Activated CD4-positive, alpha-beta T cell treated with anti-CD3 and anti-CD28 coated beads for 36 hours (primary cell): ENCODE measurements at regions not wholly inside any gene's neighbourhood (a gene's known extent, or its start where the extent isn't known, plus 50 kb on each side); places are given as distances from the start of the nearest gene placed in this dataset.

ENCODE experiments used
- ATAC-seq: fragments of 200-7000 bp; cut with Tn5 transposase; one replicate; pipeline ENCODE4 v1.10.0; 2021; ENCODE audit warnings: mild to moderate bottlenecking, moderate library complexity
- CTCF ChIA-PET: fragments of 350-600 bp; sonication (Branson Sonifier 250); formaldehyde crosslinking; loops from one replicate; lab custom pipeline; 2021; ENCODE audit warnings: antibody characterized with exemption; lab: Charles Lee
- POLR2A ChIA-PET: fragments of 350-600 bp; sonication (Branson Sonifier 250); formaldehyde crosslinking; loops from one replicate; lab custom pipeline; 2021; ENCODE audit warnings: antibody characterized with exemption, inconsistent platforms; lab: Charles Lee
- DNase-seq: peaks from one replicate; pipeline ENCODE4 v3.0.0-alpha.2; 2020
- H3K27ac Mint-ChIP-seq: one replicate; pipeline ENCODE4 v1.8.0; 2021; ENCODE audit warnings: mixed read lengths
- H3K27me3 Mint-ChIP-seq: one replicate; pipeline ENCODE4 v1.8.0; 2021; ENCODE audit warnings: mixed read lengths
- H3K36me3 Mint-ChIP-seq: one replicate; pipeline ENCODE4 v1.8.0; 2021; ENCODE audit warnings: low read depth, mixed read lengths
- H3K4me1 Mint-ChIP-seq: one replicate; pipeline ENCODE4 v1.8.0; 2021; ENCODE audit warnings: mixed read lengths
- H3K4me3 Mint-ChIP-seq: one replicate; pipeline ENCODE4 v1.8.0; 2021; ENCODE audit warnings: mild to moderate bottlenecking, moderate library complexity, mixed read lengths
- H3K9me3 Mint-ChIP-seq: one replicate; pipeline ENCODE4 v1.8.0; 2021; ENCODE audit warnings: low read depth, mixed read lengths
- intact Hi-C, 2 experiments: fragments of 100-400 bp; cut with DNase I in 1 of 2; cut with micrococcal nuclease in 1 of 2; formaldehyde crosslinking; loops; one replicate each; pipeline versions ENCODE4 v1.14.2 to v1.15.1; 2022 to 2024; cut with DNase I, micrococcal nuclease

DNA sequence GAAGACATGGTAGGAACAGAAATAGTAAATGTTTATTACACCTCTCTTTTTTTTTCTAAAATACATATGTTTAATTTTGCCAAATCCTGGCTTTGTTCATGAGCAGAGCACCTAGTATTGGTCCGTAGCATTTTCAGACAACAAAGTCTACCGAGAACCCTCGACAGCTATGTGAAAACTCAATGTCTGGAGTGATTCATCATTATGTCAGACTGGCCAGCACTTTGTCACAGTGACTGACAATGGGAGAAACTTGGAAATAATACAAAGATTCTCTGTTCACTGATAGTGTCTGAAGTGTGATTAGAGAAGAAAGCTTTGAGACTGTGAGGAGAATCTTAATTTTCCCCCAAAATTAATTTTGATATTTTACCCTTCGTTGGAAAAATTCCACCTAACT lies 143.0 kb downstream of the HNMT start:
- Mint-ChIP-seq H3K4me1 (no peaks in the 10 kb centered on the region), H3K9me3 (no peaks in the 10 kb centered on the region), H3K4me3 (no peak overlapping the region), H3K27ac (no peak overlapping the region), H3K36me3 (no peaks in the 10 kb centered on the region), H3K27me3 (no peaks in the 10 kb centered on the region)
- ATAC-seq (no peak), DNase-seq (no peak)
- intact Hi-C loops = no loop called here
- ChIA-PET POLR2A (no interaction called here), CTCF (interaction anchor here (0.7 kb wide), 1 partner anchor 399 kb away, joined by 3 read pairs; no protein-coding TSS in a partner anchor)

DNA sequence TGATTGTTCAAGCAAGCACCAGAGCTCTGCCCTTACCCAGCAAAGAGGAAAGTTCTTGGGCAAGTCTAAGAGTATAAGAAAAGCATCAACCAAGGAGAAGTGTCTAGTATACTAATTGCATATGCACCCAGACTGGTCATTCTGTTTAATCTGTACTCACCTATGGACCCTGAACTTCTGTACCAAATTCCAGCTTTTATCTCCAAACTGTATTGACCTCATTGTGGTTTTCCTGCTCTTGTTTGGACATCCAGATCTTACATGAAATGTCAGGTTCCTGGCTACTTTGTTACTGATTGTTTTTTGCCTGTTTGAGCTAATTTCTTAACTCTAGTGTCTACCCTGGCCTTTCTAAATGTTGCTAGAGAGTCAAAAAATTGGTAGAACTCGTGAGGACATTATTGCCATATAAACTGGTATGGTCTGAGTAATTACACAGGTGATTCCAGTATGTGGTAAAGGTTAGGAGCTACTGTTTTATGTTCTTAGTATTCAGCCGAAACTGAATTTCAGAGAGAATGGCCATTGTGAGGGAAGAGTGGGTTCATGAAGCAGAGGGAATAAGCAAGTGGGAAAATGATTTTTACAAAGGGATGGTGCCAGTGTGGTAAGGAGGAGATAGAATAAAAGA lies 146.3 kb downstream of the HNMT start:
- H3K36me3 Mint-ChIP-seq = no peaks in the 10 kb centered on the region
- H3K27me3 Mint-ChIP-seq = no peaks in the 10 kb centered on the region
- no peaks in the 10 kb centered on the region for H3K4me1 Mint-ChIP-seq
- no peak overlapping the region for H3K4me3 Mint-ChIP-seq
- DNase-seq (no peak), ATAC-seq (no peak)
- ChIA-PET CTCF (no interaction called here), POLR2A (no interaction called here)
- intact Hi-C loops = no loop called here
- no peak overlapping the region for H3K27ac Mint-ChIP-seq
- H3K9me3 Mint-ChIP-seq = no peaks in the 10 kb centered on the region

DNA sequence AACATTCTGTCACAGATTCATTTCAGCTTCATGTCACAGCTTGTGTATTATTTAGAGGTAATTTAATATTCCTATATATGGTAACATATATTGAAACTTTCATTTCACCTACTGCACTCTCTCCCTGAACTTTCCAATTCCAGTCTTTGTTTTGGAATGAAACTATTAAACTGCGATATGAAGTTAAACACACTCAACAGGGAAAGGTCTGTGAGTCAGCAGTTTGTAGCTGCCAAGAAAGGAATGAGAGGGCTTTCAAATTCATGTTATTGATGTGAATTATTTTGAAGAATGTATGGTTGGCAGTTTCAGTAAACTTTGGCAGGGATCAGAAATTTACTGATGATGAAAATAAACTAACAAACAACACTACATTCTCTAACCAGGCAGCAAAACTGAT lies 148.3 kb downstream of the HNMT start:
- Mint-ChIP-seq H3K4me1 (no peaks in the 10 kb centered on the region), H3K27ac (no peak overlapping the region), H3K36me3 (no peaks in the 10 kb centered on the region), H3K27me3 (no peaks in the 10 kb centered on the region), H3K9me3 (no peaks in the 10 kb centered on the region), H3K4me3 (no peak overlapping the region)
- DNase-seq (no peak), ATAC-seq (no peak)
- ChIA-PET CTCF (no interaction called here), POLR2A (no interaction called here)
- intact Hi-C loops = no loop called here

DNA sequence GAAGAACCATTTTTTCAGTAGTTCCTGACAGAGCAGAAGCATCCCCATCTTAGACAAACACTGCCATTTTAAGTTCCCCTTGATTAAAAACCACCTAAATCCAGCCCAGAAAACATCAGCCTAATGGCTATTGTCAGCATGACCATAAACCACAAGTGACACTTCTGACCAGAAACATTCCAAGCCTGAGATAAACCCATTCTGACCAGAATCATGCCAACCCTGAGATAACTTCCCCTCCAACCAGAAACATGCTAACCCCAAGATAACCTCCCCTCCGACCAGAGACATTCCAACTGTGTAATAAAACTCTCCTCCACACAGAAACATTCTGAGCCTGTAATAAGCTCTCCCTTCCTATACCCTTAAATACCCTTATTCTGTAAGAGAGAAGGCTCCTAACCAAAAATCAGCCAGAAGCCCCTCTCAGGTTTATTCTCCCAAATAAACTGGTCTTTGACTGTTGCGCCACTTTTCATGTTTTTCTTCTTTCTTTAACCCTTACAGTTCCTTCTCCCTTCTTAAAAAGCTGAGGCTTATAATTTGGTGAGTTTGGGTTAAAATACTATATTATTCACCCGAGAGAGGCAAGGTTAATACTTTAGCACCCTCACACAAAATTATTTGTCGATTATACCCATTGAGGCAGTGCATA lies 149.7 kb downstream of the HNMT start:
- no peak overlapping the region for H3K4me3 Mint-ChIP-seq
- intact Hi-C loops = no loop called here
- DNase-seq = no peak
- CTCF ChIA-PET = no interaction called here
- H3K9me3 Mint-ChIP-seq = no peaks in the 10 kb centered on the region
- POLR2A ChIA-PET = no interaction called here
- H3K27me3 Mint-ChIP-seq = no peaks in the 10 kb centered on the region
- H3K4me1 Mint-ChIP-seq = no peaks in the 10 kb centered on the region
- no peak overlapping the region for H3K27ac Mint-ChIP-seq
- no peak for ATAC-seq
- no peaks in the 10 kb centered on the region for H3K36me3 Mint-ChIP-seq

DNA sequence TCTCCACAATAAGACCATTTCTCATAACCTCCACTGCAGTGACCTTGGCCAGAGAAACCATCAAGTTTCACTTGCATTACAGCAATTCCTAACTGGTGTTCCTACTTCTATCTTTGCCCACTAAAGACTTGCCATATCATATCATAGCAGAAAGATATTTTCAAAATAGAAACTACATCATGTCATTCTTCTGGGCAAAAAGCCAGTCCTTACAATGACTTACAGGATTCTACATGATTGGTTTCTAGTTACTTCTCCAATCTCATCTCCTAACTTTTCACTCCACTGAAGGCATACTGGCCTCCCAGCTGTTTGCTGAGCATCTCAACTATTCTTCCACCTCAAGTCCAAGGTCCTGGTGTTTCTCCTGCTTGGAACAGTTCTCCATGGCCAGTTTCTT lies 151.4 kb downstream of the HNMT start:
- Mint-ChIP-seq H3K27me3 (no peaks in the 10 kb centered on the region), H3K36me3 (no peaks in the 10 kb centered on the region), H3K4me1 (no peaks in the 10 kb centered on the region), H3K9me3 (no peaks in the 10 kb centered on the region), H3K27ac (no peak overlapping the region), H3K4me3 (no peak overlapping the region)
- ATAC-seq = no peak
- ChIA-PET CTCF (interaction anchor here (0.6 kb wide), 1 partner anchor 420 kb away, joined by 3 read pairs; no protein-coding TSS in a partner anchor), POLR2A (no interaction called here)
- DNase-seq = no peak
- intact Hi-C loops = no loop called here

DNA sequence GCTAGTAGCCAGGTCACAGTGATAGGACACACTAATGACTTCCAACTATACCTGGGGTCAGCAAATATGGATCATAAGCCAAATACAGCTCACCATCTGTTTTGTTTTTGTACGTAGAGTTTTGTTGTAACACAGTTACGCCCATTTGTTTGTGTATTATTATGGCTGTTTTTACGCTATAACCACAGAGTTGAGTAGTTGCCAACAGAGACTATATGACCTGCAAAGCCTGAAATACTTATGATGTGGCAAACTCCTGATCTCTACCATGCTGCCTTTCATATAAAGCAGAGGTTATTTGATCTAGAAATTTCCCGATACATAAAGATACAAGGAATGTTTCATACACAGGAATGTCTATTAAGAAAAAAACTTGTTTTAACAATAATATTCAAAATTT lies 152.2 kb downstream of the HNMT start:
- no peaks in the 10 kb centered on the region for H3K27me3 Mint-ChIP-seq
- no peaks in the 10 kb centered on the region for H3K4me1 Mint-ChIP-seq
- intact Hi-C loops = no loop called here
- no peak for DNase-seq
- no peak overlapping the region for H3K4me3 Mint-ChIP-seq
- CTCF ChIA-PET = interaction anchor here (0.6 kb wide), 1 partner anchor 419 kb away, joined by 3 read pairs; no protein-coding TSS in a partner anchor
- H3K9me3 Mint-ChIP-seq = no peaks in the 10 kb centered on the region
- POLR2A ChIA-PET = no interaction called here
- H3K27ac Mint-ChIP-seq = no peak overlapping the region
- ATAC-seq = no peak
- no peaks in the 10 kb centered on the region for H3K36me3 Mint-ChIP-seq

DNA sequence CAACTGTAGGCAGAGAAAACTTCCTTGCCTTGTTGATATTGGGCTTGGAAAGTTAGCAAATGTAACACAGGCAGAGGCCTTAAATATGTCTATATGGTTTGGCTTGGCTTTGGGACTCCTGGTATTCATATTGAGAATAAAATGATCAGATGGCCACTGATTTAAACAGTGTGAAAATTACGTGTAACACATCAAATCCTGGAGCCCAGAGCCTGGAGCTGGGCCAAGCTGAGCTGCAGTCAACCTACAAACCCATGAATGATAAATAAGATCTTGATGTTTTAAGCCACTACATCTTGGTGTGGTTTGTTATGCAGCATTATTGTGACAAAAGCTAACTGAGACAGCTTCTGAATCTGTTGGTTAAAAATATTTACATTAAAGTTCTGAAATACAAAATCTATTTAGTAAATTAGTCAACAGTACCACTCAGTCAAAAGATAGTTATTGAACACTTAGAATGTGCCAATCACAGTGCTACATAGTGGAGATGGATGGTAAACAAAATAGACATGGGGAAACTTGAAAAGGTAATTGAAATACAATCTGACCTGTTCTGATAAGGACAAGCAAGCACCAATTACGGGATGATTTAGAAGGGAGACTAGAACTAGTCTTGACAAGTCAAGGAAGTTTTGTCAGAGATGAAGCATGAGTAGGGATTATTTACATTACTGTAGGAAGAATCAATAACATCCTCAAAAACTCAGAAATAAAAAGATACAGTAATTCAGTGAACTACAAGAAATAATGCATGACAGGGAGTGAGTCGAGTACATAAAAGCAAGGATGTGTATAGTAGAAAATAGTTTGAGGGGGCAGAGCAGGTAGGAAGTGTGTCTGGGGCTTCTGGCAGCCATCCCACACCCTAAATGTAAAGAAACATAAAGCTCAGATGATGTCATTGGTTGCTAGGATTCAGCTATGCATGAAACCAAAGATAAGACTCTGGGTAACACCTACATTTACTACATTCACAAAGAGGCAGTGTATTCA lies 157.7 kb downstream of the HNMT start:
- Mint-ChIP-seq H3K36me3 (no peaks in the 10 kb centered on the region), H3K27ac (no peak overlapping the region), H3K4me1 (no peaks in the 10 kb centered on the region), H3K9me3 (no peaks in the 10 kb centered on the region), H3K27me3 (no peaks in the 10 kb centered on the region), H3K4me3 (no peak overlapping the region)
- POLR2A ChIA-PET = no interaction called here
- intact Hi-C loops = no loop called here
- CTCF ChIA-PET = no interaction called here
- no peak for ATAC-seq
- DNase-seq = no peak

DNA sequence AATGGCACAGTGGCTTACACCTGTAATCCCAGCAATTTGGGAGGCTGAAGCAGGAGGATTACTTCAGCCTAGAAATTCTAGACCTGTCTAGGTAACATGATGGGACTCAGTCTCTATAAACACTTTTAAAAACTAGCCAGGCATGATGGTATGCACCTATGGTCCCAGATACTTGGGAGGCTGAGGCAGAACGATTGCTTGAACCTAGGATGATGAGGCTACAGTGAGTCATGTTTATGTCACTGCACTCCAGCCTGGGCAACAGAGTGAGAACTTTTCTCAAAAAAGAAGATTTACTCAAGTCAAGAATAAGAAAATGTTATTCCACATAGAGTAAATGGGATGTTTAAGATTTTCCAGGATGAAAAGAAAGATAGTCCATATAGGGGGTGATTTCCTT lies 158.6 kb downstream of the HNMT start:
- peaks cover 1% of the 10 kb centered on the region for H3K9me3 Mint-ChIP-seq
- H3K27me3 Mint-ChIP-seq = no peaks in the 10 kb centered on the region
- H3K4me3 Mint-ChIP-seq = no peak overlapping the region
- no peaks in the 10 kb centered on the region for H3K4me1 Mint-ChIP-seq
- H3K27ac Mint-ChIP-seq = no peak overlapping the region
- no peak for DNase-seq
- H3K36me3 Mint-ChIP-seq = no peaks in the 10 kb centered on the region
- CTCF ChIA-PET = no interaction called here
- intact Hi-C loops = no loop called here
- POLR2A ChIA-PET = no interaction called here
- no peak for ATAC-seq

DNA sequence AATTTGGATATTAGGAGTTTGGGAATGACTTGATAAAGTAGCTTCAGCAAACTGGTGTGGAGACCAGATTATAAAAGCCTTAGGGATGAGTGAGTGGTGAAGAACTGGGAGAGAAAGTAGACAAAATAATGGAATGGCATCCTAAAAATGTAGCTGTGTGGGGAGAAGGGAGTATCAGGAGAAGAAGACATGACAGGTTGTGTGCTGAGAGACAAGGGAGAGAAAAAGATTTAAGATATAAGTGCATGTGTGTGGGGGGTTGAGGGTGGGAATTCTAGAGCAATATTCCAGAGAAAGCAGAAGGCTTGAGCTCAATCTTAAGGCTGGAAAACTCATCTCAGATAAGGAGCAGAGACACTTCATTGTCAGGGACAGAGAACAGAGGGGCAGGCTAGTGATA lies 159.5 kb downstream of the HNMT start:
- ATAC-seq = no peak
- H3K27ac Mint-ChIP-seq = no peak overlapping the region
- intact Hi-C loops = no loop called here

DNA sequence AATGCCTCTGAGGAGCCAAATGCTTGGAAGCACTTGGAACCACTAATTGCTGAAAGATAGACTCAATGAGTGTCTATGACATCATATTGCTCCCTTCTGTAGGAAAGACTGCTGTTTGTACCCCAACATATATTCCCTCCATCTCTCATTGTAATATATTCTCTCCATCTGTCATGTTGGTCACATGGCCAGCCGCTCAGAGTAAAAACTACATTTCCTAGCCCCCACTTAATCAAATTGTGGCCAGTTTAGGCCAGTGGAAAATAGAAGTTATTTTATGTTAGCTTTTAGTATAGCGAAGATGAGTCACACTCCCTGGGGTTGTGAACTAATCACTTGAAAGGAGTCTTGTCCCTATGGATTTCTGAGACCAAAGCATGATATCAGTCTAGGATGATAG lies 160.2 kb downstream of the HNMT start:
- H3K4me3 Mint-ChIP-seq = no peak overlapping the region
- no peaks in the 10 kb centered on the region for H3K4me1 Mint-ChIP-seq
- no peaks in the 10 kb centered on the region for H3K27me3 Mint-ChIP-seq
- H3K36me3 Mint-ChIP-seq = no peaks in the 10 kb centered on the region
- DNase-seq = no peak
- ChIA-PET POLR2A (no interaction called here), CTCF (no interaction called here)
- intact Hi-C loops = no loop called here
- H3K9me3 Mint-ChIP-seq = peaks cover 1% of the 10 kb centered on the region
- no peak overlapping the region for H3K27ac Mint-ChIP-seq
- no peak for ATAC-seq

More for the DNA sequence above, 159.5 kb downstream of the HNMT start:
- Mint-ChIP-seq H3K27me3 (no peaks in the 10 kb centered on the region), H3K4me3 (no peak overlapping the region), H3K4me1 (no peaks in the 10 kb centered on the region), H3K9me3 (peaks cover 1% of the 10 kb centered on the region), H3K36me3 (no peaks in the 10 kb centered on the region)
- ChIA-PET POLR2A (no interaction called here), CTCF (no interaction called here)
- no peak for DNase-seq

DNA sequence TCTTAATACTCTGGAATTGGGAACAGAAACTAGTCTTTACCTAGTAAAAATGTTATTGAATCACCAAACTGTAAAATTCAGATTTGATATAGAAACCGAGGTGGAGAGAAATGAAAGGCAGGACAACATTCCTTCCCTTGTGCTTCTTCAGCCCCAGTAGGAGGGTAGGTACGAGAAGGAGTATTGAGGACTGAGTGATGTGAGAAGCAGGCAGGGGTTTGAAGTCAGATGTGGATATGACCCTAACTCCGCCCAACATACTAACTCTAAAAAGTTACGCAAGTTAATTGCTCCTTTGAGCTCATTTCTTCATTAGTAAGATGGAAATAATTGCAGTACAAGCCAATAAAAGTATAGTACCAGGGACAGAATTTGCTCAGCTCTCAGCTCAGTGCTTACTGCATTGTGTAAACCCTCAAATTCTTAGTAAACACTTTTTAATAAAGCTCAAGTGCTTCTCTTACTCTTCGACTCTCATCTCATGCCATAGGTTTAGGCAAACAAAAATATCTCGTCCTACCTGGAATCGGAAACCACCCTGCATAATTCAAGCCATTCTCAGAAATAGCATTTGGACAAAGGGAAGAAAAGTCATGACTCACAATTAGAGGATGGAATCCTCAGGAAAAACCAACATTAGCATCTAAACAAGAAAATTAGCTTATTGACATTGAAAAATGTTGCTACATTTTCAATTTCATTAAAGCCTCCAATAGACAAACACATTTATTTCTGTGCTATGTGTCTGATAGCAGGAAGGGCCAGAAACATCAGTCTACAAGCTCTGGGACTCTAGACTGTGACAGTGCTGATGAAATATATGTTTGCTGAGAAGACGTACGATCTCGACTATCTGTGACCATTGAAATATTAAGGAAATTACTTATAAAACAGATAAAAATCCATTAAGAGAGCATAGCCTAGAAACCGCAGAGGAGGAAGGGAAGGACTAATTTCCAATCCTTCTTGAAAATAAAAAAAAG lies 161.3 kb downstream of the HNMT start:
- no peak for ATAC-seq
- H3K36me3 Mint-ChIP-seq = no peaks in the 10 kb centered on the region
- POLR2A ChIA-PET = no interaction called here
- no peaks in the 10 kb centered on the region for H3K27me3 Mint-ChIP-seq
- H3K4me3 Mint-ChIP-seq = no peak overlapping the region
- no peak overlapping the region for H3K27ac Mint-ChIP-seq
- H3K4me1 Mint-ChIP-seq = no peaks in the 10 kb centered on the region
- no peak for DNase-seq
- intact Hi-C loops = no loop called here
- CTCF ChIA-PET = interaction anchor here (1.0 kb wide), 1 partner anchor 16 kb away, joined by 4 read pairs; no protein-coding TSS in a partner anchor
- peaks cover 1% of the 10 kb centered on the region for H3K9me3 Mint-ChIP-seq
